ENCODE measurements at regions not wholly inside any gene's neighbourhood (a gene's known extent, or its start where the extent isn't known, plus 50 kb on each side); places are given as distances from the start of the nearest gene placed in this dataset.
"Not testable (repeated sequence)": the region's sequence is repeated elsewhere in the genome, so short reads cannot be mapped to it uniquely, and the experiment has no call there.

GRCh38 chr19:28598861-28599260, 614.1 kb downstream of the UQCRFS1 start:
- no peak for DNase-seq (ENCODE audit: low read depth)

DNA sequence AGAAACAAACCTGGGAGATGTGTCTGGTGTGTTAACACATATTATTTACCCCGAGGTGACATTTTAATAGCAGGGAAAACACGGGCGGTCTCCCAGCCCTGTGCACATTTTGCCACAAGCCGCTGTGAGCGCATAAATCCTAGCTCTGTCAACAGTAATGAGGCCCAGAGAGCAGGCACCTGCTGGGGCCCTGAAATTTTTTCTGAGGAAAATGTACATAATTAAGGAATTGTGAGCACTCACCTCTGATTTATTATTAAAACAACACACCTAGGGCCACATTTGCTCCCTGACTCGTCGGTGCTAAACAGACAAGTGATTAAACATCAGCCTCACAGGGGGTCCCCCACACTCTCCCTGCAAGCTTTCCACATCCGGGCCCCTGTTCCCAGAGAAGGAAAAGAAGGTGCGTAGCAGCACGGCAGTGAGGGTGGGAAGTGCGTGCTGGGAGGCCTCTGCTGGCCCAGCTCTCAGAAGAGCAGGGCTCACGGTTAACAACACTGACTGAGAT, 616.3 kb downstream of the UQCRFS1 start:
- DNase-seq (ENCODE audit: low read depth): no peak

- no peak for DNase-seq (ENCODE audit: low read depth)
Observed at GRCh38 chr19:28595722-28596480, 617.0 kb downstream of the UQCRFS1 start.

- no peak for DNase-seq (ENCODE audit: low read depth)
Observed at GRCh38 chr19:28594737-28595136, 618.2 kb downstream of the UQCRFS1 start.

DNA sequence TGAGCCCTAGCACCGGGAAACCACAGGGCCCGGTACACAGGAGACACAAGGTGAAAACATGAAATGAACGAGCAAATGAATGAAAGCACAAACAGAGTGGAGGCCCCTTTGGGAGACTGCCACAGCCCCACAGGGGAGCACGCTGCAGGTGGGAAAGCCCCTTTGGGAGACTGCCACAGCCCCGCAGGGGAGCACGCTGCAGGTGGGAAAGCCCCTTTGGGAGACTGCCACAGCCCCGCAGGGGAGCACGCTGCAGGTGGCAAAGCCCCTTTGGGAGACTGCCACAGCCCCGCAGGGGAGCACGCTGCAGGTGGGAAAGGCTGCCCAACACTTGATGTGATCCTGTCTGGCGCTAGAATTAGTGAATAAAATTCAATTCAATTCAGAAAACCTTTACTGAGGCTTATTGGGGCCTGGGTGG, 623.0 kb downstream of the UQCRFS1 start:
- DNase-seq (ENCODE audit: low read depth): not testable (repeated sequence)

GRCh38 chr19:28586474-28586873, 626.5 kb downstream of the UQCRFS1 start:
- DNase-seq (ENCODE audit: low read depth): no peak

GRCh38 chr19:28585796-28586195, 627.2 kb downstream of the UQCRFS1 start:
- DNase-seq (ENCODE audit: low read depth): no peak

- DNase-seq (ENCODE audit: low read depth): no peak
Observed at GRCh38 chr19:28583713-28584112, 629.2 kb downstream of the UQCRFS1 start.

- DNase-seq (ENCODE audit: low read depth): no peak
Observed at GRCh38 chr19:28583242-28583641, 629.7 kb downstream of the UQCRFS1 start.

DNA sequence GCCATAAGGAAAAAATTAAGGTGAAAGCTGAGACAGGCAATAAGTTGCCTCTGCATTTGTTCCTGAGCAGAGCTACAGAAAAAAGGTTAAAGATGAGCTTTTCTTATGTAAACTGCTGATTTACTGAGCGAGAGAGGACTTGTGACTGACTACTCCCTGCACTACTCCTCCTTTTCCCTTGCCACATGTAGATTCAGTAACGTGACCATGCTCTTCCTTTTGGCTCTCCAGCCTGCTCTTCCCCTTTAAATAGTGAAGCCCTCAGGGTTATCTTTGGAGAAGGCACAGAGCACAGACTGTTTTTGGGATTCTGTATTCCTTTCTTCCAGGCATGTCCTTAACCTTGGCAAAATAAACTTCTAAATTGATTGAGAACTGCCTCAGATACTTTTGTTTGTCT, 630.2 kb downstream of the UQCRFS1 start:
- DNase-seq (ENCODE audit: low read depth): no peak

DNA sequence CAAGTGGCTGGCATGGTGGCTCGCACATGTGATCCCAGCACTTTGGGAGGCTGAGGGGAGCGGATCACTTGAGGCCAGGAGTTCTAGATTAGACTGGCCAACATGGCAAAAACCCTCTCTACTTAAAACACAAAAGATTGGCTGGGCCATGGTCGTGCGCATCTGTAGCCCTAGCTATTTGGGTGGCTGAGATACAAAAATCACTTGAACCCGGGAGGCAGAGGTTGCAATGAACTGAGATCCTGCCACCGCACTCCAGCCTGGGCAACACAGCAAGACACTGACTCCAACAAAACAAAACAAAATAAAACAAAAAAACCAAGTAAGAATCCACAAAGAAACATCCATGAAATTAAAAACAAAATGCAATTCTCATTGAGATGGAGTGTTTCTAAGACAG, 630.6 kb downstream of the UQCRFS1 start:
- DNase-seq (ENCODE audit: low read depth): no peak

- DNase-seq (ENCODE audit: low read depth): no peak
Observed at GRCh38 chr19:28581468-28581770, 631.5 kb downstream of the UQCRFS1 start.

DNA sequence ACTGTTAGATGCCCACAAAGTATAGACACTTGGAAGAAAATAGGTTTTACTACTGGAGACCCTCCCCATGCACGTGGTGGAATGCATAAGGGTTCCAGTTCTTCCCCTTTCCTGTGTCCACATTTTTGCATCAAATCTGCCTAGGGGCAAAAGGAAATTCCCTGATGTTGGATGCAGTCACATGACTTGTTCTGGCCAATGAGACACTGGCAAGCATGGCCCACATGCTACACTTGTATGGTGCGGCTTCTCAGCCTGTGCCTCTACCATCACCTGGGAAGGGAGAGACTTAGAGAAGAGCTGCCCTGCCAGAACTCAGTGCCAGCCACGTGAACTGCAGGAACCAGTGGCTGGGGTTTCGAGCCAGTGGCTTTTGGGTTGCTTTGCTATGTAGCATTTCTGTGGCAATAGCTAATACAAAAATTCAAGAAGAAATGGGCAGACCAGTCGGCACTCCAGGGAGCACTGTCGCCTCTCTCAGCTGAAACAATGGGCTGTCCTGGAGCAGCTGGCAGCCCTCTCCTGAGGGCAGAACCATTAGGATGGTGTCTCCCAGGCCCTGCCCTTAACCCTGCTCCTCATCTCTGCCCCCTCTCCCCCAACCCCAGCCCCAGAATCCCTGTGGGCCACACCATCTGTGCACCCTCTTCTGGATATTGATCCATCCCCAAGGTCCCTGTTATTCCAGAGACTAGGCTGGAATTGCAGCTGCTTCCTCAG, 634.0 kb downstream of the UQCRFS1 start:
- DNase-seq (ENCODE audit: low read depth): no peak

DNA sequence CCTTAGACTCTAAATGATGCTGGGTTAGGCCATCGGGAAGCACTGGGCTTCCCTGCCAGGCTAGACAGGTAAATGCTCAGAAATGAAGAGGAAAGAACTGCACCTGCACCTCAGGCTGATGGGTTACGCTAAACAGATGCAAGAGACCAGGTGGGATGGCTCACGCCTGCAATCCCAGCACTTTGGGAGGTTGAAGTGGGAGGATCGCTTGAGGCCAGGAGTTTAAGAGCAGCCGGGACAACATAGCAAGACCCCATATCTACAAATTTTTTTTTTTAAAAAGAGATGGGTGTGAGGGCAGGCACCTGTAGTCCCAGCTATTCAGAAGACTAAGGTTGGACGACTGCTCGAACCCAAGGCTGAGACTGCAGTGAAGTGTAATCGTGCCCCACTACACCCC, 634.7 kb downstream of the UQCRFS1 start:
- DNase-seq (ENCODE audit: low read depth): no peak

DNA sequence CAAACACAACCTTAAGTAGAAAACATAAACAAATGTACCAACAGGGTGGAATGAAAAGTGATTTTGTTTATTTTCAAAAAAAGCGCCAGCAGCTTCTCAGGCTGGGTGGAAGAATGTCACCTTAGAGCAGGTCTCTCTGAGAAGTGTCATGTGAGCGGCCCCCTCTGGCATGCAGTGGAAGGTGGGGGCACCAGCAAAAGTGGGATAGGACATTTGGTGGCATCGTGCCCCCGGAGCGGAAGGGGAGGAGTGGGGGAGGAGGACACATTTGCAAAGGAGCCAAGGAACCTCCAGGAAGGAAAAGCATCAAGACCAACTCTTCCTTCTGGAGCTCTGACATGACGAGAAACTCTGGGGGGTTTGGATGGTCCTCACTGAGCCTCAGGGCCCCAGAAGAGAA, 635.3 kb downstream of the UQCRFS1 start:
- no peak for DNase-seq (ENCODE audit: low read depth)

DNA sequence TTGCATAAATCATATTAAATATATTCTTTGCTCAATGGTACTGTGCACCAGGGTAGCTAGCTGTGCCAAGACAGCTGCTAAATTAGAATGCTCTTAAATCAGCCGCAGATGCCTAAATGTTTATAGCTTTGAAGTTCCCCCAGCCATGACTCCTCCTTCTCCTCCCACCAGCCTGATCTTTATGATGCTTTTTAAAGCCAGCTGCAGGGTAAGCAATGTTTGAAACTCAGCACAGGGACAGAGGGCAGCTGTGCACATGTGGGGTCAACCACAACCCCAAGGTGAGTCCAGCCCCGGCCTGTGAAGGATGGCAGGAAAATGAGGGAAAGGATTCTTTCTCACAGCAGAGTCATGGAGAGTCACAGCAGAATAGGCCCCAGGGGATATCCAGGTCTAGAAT, 635.7 kb downstream of the UQCRFS1 start:
- DNase-seq (ENCODE audit: low read depth): no peak

DNA sequence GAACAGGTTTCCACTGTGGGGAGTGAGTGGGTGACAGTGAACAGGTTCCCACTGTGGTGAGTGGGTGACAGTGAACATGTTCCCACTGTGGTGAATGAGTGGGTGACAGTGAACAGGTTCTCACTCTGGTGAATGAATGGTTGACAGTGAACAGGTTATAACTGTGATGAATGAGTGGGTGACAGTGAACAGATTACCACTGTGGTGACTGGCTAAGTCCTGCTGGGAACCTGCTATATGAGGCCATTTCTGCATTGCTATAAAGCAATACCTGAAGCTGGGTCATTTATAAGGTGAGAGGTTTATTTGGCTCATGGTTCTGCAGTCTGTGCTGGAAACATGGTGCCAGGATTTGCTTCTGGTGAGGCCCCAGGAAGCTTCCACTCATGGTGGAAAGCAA, 637.1 kb downstream of the UQCRFS1 start:
- DNase-seq (ENCODE audit: low read depth): no peak

DNA sequence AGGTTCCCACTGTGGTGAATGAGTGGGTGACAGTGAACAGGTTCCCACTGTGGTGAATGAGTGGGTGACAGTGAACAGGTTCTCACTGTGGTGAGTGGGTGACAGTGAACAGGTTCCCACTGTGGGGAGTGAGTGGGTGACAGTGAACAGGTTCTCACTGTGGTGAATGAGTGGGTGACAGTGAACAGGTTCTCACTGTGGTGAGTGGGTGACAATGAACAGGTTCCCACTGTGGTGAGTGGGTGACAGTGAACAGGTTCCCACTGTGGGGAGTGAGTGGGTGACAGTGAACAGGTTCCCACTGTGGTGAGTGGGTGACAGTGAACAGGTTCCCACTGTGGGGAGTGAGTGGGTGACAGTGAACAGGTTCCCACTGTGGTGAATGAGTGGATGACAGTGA, 637.6 kb downstream of the UQCRFS1 start:
- DNase-seq (ENCODE audit: low read depth): not testable (repeated sequence)

DNA sequence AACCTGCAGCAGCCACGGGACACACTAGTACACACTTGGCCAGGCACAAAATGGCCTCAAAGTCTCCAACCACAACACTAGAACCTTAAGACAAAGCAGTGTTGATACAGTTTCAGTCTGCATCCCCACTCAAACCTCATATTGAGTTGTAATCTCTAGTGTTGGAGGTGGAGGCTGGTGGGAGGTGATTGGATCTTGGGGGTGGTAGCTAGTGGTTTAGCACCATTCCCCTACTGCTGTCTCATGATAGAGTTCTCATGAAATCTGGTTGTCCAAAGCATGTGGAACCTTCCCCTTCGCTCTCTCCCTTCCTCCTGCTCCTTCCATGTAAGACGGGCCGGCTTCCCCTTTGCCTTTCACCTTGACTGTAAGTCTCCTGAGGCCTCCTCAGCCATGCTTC, 638.7 kb downstream of the UQCRFS1 start:
- no peak for DNase-seq (ENCODE audit: low read depth)

GRCh38 chr19:28569132-28570131, 643.5 kb downstream of the UQCRFS1 start:
- no peak for DNase-seq (ENCODE audit: low read depth)

DNA sequence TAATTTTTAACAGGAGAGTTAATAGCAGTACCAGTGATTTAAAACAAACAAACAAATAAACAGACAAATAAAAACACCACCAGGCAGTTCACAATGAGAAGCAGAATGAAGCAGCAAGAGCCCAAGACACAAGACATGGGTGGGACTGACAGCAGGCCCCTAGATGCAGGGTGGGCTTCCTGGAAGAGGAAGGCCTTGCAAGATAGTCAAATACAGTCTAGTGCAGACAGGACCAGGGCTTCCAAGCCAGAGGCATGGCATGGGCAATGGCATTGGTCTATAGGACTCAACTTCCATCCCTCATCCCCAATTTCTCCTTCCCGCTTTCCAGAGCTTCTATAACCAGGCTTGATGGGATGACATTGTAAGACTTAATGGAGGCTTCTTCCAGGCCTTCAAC, 645.1 kb downstream of the UQCRFS1 start:
- no peak for DNase-seq (ENCODE audit: low read depth)
